Left colon (tissue), 2 donors: ENCODE measurements at regions not wholly inside any gene's neighbourhood (a gene's known extent, or its start where the extent isn't known, plus 50 kb on each side); places are given as distances from the start of the nearest gene placed in this dataset.

Source experiments
- ATAC-seq: fragments of 200-7000 bp; cut with Tn5 transposase; one replicate; pipeline ENCODE4 v1.9.1; 2020; ENCODE audit warnings: mild to moderate bottlenecking, moderate library complexity
- DNase-seq, 2 donors: peaks; one replicate each; pipeline ENCODE4 v3.0.0-alpha.2; 2020
- intact Hi-C, 2 donors: fragments of 100-400 bp; cut with DNase I in 1 of 2; cut with micrococcal nuclease in 1 of 2; formaldehyde crosslinking; loops; one replicate each; pipeline versions ENCODE4 v1.11.2 to v1.14.0; 2022; cut with DNase I, micrococcal nuclease
- donor health status: DM: no; HTN: no; CAD: no.
- donor health status: DM: yes; HTN: yes; CAD: no.

DNA sequence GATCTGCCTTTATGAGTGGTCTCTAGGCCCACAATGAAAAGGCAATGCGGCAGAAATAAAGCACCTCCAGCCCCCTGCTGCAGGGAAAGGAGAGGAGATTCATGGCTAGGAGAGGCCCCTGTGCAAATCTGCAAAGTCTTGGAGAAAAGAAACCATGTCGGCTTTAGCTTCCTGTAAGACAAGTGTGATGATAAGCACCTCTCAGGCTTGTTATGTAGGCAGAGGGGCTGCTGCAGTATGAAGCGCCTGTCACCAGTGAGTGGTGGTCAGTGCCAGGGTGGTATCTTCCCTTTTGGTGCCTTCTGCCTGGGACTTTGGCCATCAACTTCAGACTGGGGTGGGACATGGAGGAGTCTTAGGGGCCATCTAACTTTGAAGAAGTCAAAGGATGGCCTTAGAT, 59.2 kb upstream of the ARHGEF3 start:
- DNase-seq, result no peak
- intact Hi-C loops, result no loop called here
- ATAC-seq, result no peak

GRCh38 chr3:56860351-56860750, 58.6 kb upstream of the ARHGEF3 start:
- no peak for DNase-seq
- intact Hi-C loops, result no loop called here
- no peak for ATAC-seq

DNA sequence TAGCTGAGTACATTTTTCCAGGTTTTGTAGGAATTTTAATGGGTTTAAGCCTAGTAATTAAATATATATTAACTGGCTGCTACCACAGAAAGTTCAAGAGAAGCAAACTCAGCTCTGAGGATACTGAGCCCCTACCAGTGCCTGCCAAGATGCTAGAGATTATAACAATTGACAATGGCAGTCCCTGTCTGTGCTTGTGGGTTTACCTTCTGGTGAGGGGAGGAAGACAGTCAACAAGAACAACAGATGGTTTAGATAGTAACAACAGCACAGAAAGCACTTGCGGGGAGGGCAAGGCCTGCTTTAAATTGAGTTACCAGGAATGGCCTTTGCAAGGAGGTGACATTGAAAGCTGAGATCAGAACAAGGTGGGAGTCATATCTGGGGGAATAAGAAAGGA, 56.6 kb upstream of the ARHGEF3 start:
- intact Hi-C loops, result no loop called here
- DNase-seq, result no peak
- ATAC-seq, result no peak

- DNase-seq (no peak), ATAC-seq (no peak)
- intact Hi-C loops, result no loop called here
Measured at GRCh38 chr3:56857178-56857577, 55.4 kb upstream of the ARHGEF3 start.

DNA sequence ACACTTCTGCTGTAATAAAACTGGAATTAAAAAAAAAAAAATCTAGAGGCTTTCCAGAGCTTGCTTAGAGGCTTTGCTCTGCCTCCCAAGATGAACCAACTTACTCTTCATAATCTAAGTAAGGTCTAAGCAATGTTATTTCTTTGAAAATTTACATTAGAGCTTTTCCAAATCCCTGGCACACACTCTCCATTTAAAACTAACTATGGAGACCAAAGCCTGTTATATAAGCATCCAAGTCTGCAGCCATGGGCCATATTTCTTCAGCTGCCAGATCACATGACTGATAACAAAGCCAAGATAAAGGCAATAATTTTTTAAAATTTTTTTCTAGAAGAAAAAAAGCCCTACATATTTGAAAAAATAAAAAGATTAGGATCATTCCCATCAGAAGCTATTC, 55.0 kb upstream of the ARHGEF3 start:
- intact Hi-C loops, result no loop called here
- ATAC-seq (no peak), DNase-seq (no peak)

DNA sequence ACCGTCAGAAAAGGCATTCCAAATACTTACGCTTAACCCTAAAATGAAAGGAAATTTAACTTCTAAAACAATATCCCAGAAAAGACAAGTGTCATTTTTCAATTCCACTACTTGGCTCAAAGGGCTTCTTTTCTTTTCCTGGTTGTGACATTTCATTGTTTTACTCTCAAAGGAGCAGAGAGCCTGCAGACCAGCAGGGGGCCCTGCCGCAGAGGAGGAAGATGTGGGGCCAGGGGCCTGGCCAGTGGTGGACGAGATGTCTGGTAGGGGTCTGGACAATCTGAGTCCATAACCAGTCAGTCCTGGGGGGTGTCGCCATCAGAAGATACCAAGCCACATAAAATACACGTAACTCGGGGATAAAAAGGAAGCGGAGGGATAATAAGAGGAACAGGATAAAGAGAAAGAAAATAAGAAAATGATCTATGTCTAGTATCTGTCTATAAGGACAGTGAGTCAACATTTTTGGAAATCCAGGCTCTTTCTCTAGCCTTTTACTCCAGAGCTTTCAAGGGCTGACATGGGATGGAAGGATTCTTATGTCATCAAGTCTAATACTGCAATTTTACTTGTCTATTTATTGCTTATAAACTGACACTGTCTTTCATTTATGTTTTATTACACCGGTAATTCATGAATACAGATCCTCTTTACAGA, 54.2 kb upstream of the ARHGEF3 start:
- ATAC-seq (peak; percentile 57), DNase-seq (peak in 1 of 2 donors; percentile 56)
- intact Hi-C loops, result no loop called here

DNA sequence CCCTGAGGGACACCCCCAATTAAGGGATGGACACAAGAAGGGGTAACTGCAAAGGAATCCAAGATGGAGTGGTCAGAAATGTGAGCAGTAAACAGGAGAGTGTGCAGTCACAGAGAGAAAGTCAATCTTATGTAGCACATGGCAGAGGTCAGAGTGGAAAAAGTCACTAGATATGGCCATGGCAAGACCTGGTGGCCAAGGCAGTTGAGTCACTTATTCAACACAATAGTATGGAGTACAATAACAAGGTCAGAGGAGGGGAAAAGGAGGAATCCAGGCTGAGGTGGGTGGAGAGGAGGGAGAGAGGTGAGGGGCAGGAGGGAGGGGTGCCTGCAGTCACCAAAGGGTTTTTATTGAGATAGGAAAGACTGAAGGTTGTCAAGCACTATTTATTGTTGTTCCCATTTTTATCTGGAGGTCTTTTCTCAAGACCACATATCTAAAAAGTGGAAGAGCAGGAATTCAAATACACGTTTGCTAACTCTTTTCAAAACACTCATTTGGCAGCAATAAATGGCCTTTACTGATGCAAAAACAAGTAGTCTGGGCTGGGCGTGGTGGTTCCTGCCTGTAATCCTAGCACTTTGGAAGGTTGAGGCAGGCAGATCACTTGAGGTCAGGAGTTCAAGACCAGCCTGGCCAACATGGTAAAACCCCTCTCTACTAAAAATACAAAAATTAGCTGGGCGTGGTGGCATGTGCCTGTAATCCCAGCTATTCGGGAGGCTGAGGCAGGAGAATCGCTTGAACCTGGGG, 53.3 kb upstream of the ARHGEF3 start:
- ATAC-seq (no peak), DNase-seq (no peak)
- intact Hi-C loops, result no loop called here

DNA sequence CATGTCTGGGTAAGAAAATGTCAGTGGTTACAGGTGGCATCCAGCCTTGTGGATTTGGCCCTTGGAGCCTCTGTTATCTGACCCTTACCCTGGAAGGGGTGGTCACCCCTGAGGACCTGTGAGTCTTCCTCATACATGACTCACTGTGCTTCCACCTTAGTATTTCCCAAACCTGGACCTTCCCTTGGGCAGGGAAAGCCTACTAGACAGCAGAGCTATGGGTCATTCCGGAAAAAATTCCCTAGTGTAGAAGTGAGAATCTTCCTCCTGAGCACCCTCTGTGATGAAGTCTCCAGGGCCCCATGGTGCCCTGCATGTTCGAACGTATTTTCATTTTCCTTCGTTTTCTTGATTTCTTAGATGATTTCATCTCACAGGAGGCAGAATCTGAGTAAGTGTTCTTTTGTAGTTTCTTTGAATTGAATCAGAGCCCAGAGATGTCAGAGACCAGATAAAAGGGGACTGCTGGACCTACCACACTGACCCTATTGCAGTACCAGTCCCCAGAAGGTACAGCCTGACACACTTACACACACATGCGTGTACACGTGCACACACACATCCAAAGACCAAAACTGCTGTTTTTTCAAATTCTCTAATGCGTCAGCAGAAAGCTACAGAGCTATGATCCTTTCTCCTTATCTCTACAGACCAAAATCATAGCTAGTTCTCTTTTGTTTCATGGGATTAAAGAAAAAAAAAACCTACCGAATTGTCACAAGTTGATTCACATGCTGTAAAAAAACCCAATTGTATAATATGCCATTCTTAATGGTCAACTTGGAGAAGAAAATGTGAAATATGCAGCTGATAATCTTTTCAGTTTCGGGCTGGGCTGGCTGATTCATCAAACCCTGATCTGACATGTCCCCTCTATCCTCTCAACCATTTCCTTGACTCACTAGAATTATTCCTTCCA, 50.5 kb upstream of the ARHGEF3 start:
- no peak for DNase-seq
- intact Hi-C loops, result no loop called here
- no peak for ATAC-seq
